H9 (cell line): ENCODE measurements at regions not wholly inside any gene's neighbourhood (a gene's known extent, or its start where the extent isn't known, plus 50 kb on each side); places are given as distances from the start of the nearest gene placed in this dataset.

Source experiments
- DNase-seq: peaks from one replicate; pipeline ENCODE4 v3.0.0-alpha.2; 2017
- H2AFZ ChIP-seq: one replicate; pipeline ENCODE4 v1.6.1; 2013; ENCODE audit warnings: mild to moderate bottlenecking, low read length, control low read depth, moderate library complexity
- H2AK5ac ChIP-seq: 2 replicates; pipeline ENCODE4 v1.6.1; 2013; ENCODE audit warnings: low read length, control low read depth, mixed read lengths; ENCODE audit not compliant: insufficient read length
- H2BK120ac ChIP-seq: one replicate; pipeline ENCODE4 v1.6.1; 2013; ENCODE audit warnings: low read depth, mild to moderate bottlenecking, low read length, control low read depth, inconsistent platforms; ENCODE audit not compliant: poor library complexity, severe bottlenecking
- H2BK12ac ChIP-seq: 2 replicates; pipeline ENCODE4 v1.6.1; 2013; ENCODE audit warnings: low read length, control low read depth, mixed read lengths, low read depth; ENCODE audit not compliant: insufficient read length
- H2BK15ac ChIP-seq: 2 replicates; pipeline ENCODE4 v1.6.1; 2013; ENCODE audit warnings: low read depth, low read length, control low read depth
- H2BK20ac ChIP-seq: one replicate; pipeline ENCODE4 v1.6.1; 2013; ENCODE audit warnings: low read depth, mild to moderate bottlenecking, low read length, control low read depth, inconsistent platforms; ENCODE audit not compliant: poor library complexity, severe bottlenecking
- H2BK5ac ChIP-seq: 2 replicates; pipeline ENCODE4 v1.6.1; 2013; ENCODE audit warnings: low read length, control low read depth, mixed read lengths; ENCODE audit not compliant: insufficient read length
- H3K14ac ChIP-seq: 2 replicates; pipeline ENCODE4 v1.6.1; 2013; ENCODE audit warnings: low read length, control low read depth; ENCODE audit not compliant: insufficient read depth
- H3K18ac ChIP-seq: 2 replicates; pipeline ENCODE4 v1.6.1; 2013; ENCODE audit warnings: low read depth, mild to moderate bottlenecking, mixed read lengths, low read length, control low read depth; ENCODE audit not compliant: insufficient read length
- H3K23ac ChIP-seq: 2 replicates; pipeline ENCODE4 v1.6.1; 2013; ENCODE audit warnings: low read length, control low read depth, mixed read lengths, low read depth; ENCODE audit not compliant: insufficient read length
- H3K23me2 ChIP-seq: 2 replicates; pipeline ENCODE4 v1.6.1; 2013; ENCODE audit warnings: low read depth, mild to moderate bottlenecking, mixed read lengths, low read length, control low read depth; ENCODE audit not compliant: insufficient read length, poor library complexity, severe bottlenecking
- H3K27ac ChIP-seq: 2 replicates; pipeline ENCODE4 v1.5.1; 2013; ENCODE audit warnings: low read length, control low read depth, mixed read lengths, low read depth; ENCODE audit not compliant: insufficient read length
- H3K27me3 ChIP-seq: 2 replicates; pipeline ENCODE4 v1.6.1; 2013; ENCODE audit warnings: low read length, control low read depth, inconsistent platforms; ENCODE audit not compliant: insufficient read depth
- H3K4ac ChIP-seq: 2 replicates; pipeline ENCODE4 v1.6.1; 2013; ENCODE audit warnings: low read depth, mild to moderate bottlenecking, control low read depth, inconsistent platforms, low read length, moderate library complexity
- H3K4me1 ChIP-seq: 2 replicates; pipeline ENCODE4 v1.6.1; 2013; ENCODE audit warnings: low read length, control low read depth, inconsistent platforms; ENCODE audit not compliant: insufficient read depth
- H3K4me2 ChIP-seq: 2 replicates; pipeline ENCODE4 v1.6.1; 2013; ENCODE audit warnings: low read length, control low read depth, mixed read lengths; ENCODE audit not compliant: insufficient read length, insufficient read depth
- H3K56ac ChIP-seq: 2 replicates; pipeline ENCODE4 v1.6.1; 2013; ENCODE audit warnings: low read depth, mild to moderate bottlenecking, mixed read lengths, low read length, control low read depth; ENCODE audit not compliant: insufficient read length
- H3K79me1 ChIP-seq: 2 replicates; pipeline ENCODE4 v1.6.1; 2013; ENCODE audit warnings: low read depth, mild to moderate bottlenecking, moderate library complexity, low read length, control low read depth, inconsistent platforms; ENCODE audit not compliant: insufficient read depth, poor library complexity, severe bottlenecking
- H3K79me2 ChIP-seq: 2 replicates; pipeline ENCODE4 v1.6.1; 2013; ENCODE audit warnings: low read length, control low read depth, inconsistent platforms; ENCODE audit not compliant: insufficient read depth
- H3K9ac ChIP-seq: 2 replicates; pipeline ENCODE4 v1.6.1; 2013; ENCODE audit warnings: low read length, control low read depth, mixed read lengths; ENCODE audit not compliant: insufficient read length; ENCODE audit errors: extremely low read depth
- H3K9me3 ChIP-seq: one replicate; pipeline ENCODE4 v1.6.1; 2013; ENCODE audit warnings: low read depth, low read length, inconsistent platforms; ENCODE audit not compliant: control insufficient read depth
- H3T11ph ChIP-seq: one replicate; pipeline ENCODE4 v1.6.1; 2013; ENCODE audit warnings: mild to moderate bottlenecking, low read length, control low read depth, inconsistent platforms
- H4K20me1 ChIP-seq: one replicate; pipeline ENCODE4 v1.6.1; 2013; ENCODE audit not compliant: control insufficient read depth, insufficient read length, insufficient read depth
- H4K5ac ChIP-seq: 2 replicates; pipeline ENCODE4 v1.6.1; 2013; ENCODE audit warnings: low read depth, mild to moderate bottlenecking, mixed read lengths, low read length, control low read depth; ENCODE audit not compliant: insufficient read length
- H4K8ac ChIP-seq: replicated peaks from 2 replicates; pipeline ENCODE4 v1.6.1; 2013; ENCODE audit warnings: low read length, control low read depth, mixed read lengths, low read depth; ENCODE audit not compliant: insufficient read length
- H4K91ac ChIP-seq: 2 replicates; pipeline ENCODE4 v1.6.1; 2013; ENCODE audit warnings: low read depth, mild to moderate bottlenecking, moderate library complexity, mixed read lengths, low read length, control low read depth; ENCODE audit not compliant: insufficient read length
- H3K27ac Mint-ChIP-seq, 3 experiments: 2 replicates in 2 of 3; 3 replicates in 1 of 3; pipeline ENCODE4 v1.8.0; 2020 to 2021; ENCODE audit warnings: mixed read lengths in 3 of 3, mild to moderate bottlenecking in 1 of 3, moderate library complexity in 1 of 3
- H3K27me3 Mint-ChIP-seq: 2 replicates; pipeline ENCODE4 v1.8.0; 2021; ENCODE audit warnings: low read depth, mild to moderate bottlenecking, moderate library complexity, mixed read lengths
- H3K36me3 Mint-ChIP-seq, 3 experiments: 2 replicates in 2 of 3; 3 replicates in 1 of 3; pipeline ENCODE4 v1.8.0; 2020 to 2021; ENCODE audit warnings: low read depth in 3 of 3, mixed read lengths in 3 of 3; ENCODE audit not compliant: insufficient read depth in 1 of 3
- H3K4me1 Mint-ChIP-seq, 2 experiments: 2 replicates each; pipeline ENCODE4 v1.8.0; 2020; ENCODE audit warnings: mixed read lengths in 2 of 2
- H3K4me3 Mint-ChIP-seq, 2 experiments: 2 replicates in 1 of 2; 3 replicates in 1 of 2; pipeline ENCODE4 v1.8.0; 2020 to 2021; ENCODE audit warnings: mild to moderate bottlenecking in 2 of 2, mixed read lengths in 2 of 2, moderate library complexity in 1 of 2
- H3K9me3 Mint-ChIP-seq, 2 experiments: 2 replicates in 1 of 2; 3 replicates in 1 of 2; pipeline ENCODE4 v1.8.0; 2020; ENCODE audit warnings: mild to moderate bottlenecking in 2 of 2, mixed read lengths in 2 of 2, moderate library complexity in 1 of 2
- CTCF ChIP-seq: fragments of 200-600 bp; sonication (generic); conservative IDR thresholded peaks from 3 replicates; pipeline ENCODE4 v1.8.0; 2021; ENCODE audit warnings: antibody characterized with exemption, mild to moderate bottlenecking
- WGBS: extraction: QIAGEN DNeasy Blood & Tissue Kit; methylation state at CpG from one replicate; pipeline ENCODE4 v1.1.7; 2013; ENCODE audit warnings: missing lambda C conversion rate, low lambda C conversion rate, mixed read lengths; ENCODE audit not compliant: insufficient read length; ENCODE audit errors: extremely low coverage; 5-methylcytosine and 5-hydroxymethylcytosine counted together

- DNase-seq: no peak
- H2AK5ac ChIP-seq: no peak overlapping the region
- peaks cover 5 to 7% of the 10 kb centered on the region in 2 experiments for H3K9me3 Mint-ChIP-seq
- no peak overlapping the region for H3K23ac ChIP-seq
- no peaks in the 10 kb centered on the region for H3K27me3 ChIP-seq
- no peak overlapping the region for H4K5ac ChIP-seq
- no peak overlapping the region for H2BK120ac ChIP-seq
- H4K20me1 ChIP-seq: no peaks in the 10 kb centered on the region
- H3T11ph ChIP-seq: no peak overlapping the region
- no peaks in the 10 kb centered on the region for H3K79me1 ChIP-seq
- H3K14ac ChIP-seq: no peak overlapping the region
- no peak overlapping the region for H3K4ac ChIP-seq
- no peak for TF ChIP-seq CTCF
- no peak overlapping the region for H3K9ac ChIP-seq
- H3K9me3 ChIP-seq: no peaks in the 10 kb centered on the region
- H2BK5ac ChIP-seq: no peak overlapping the region
- no peak overlapping the region for H3K4me2 ChIP-seq
- no peak overlapping the region for H3K18ac ChIP-seq
- peaks cover 4 to 6% (median 4%) of the 10 kb centered on the region in 3 experiments; a peak in 6 of 7 replicates for H3K36me3 Mint-ChIP-seq
- H3K4me1 Mint-ChIP-seq: peaks cover 0 to 2% of the 10 kb centered on the region in 2 experiments; a peak in 1 of 4 replicates
- H3K23me2 ChIP-seq: no peaks in the 10 kb centered on the region
- H3K79me2 ChIP-seq: no peaks in the 10 kb centered on the region
- H2AFZ ChIP-seq: no peak overlapping the region
- H3K4me1 ChIP-seq: no peaks in the 10 kb centered on the region
- H3K27ac Mint-ChIP-seq: no peak overlapping the region
- no peaks in the 10 kb centered on the region for H3K27me3 Mint-ChIP-seq
- no peak overlapping the region for H2BK20ac ChIP-seq
- H3K56ac ChIP-seq: no peak overlapping the region
- no peak overlapping the region for H4K8ac ChIP-seq
- H2BK12ac ChIP-seq: no peak overlapping the region
- H4K91ac ChIP-seq: no peak overlapping the region
- no peak overlapping the region for H3K27ac ChIP-seq
- no CpG with 5 or more reads among the region's 3 CpGs for WGBS
- no peak overlapping the region for H2BK15ac ChIP-seq
- no peak overlapping the region for H3K4me3 Mint-ChIP-seq
Measured at GRCh38 chr13:55990631-55991030, 1150.1 kb upstream of the PRR20A start.
